GM18519 (cell line): ENCODE measurements at regions not wholly inside any gene's neighbourhood (a gene's known extent, or its start where the extent isn't known, plus 50 kb on each side); places are given as distances from the start of the nearest gene placed in this dataset.
"Not testable (repeated sequence)": the region's sequence is repeated elsewhere in the genome, so short reads cannot be mapped to it uniquely, and the experiment has no call there.

ENCODE experiments used
- ATAC-seq: cut with Tn5 transposase; IDR thresholded peaks from one replicate; pipeline ENCODE4 v1.9.1; 2021; ENCODE audit warnings: mild to moderate bottlenecking, moderate library complexity; ENCODE audit not compliant: unreplicated experiment, low FRiP score

- no peak for ATAC-seq
These were observed 336.8 kb downstream of the ARL4A start for GRCh38 chr7:13024121-13024674.

GRCh38 chr7:13025043-13025442 is 337.6 kb downstream of the ARL4A start:
- ATAC-seq = not testable (repeated sequence)

- ATAC-seq = no peak
These were observed 339.9 kb downstream of the ARL4A start for GRCh38 chr7:13027321-13027720.

GRCh38 chr7:13028036-13028824 is 340.8 kb downstream of the ARL4A start:
- ATAC-seq = no peak

GRCh38 chr7:13028825-13029099 is 341.3 kb downstream of the ARL4A start:
- no peak for ATAC-seq

GRCh38 chr7:13031468-13031867 is 344.0 kb downstream of the ARL4A start:
- no peak for ATAC-seq

GRCh38 chr7:13032084-13032483 is 344.7 kb downstream of the ARL4A start:
- ATAC-seq = no peak

GRCh38 chr7:13032576-13032975 is 345.1 kb downstream of the ARL4A start:
- ATAC-seq = no peak

GRCh38 chr7:13034693-13035092 is 347.3 kb downstream of the ARL4A start:
- no peak for ATAC-seq

GRCh38 chr7:13035233-13035632 is 347.8 kb downstream of the ARL4A start:
- no peak for ATAC-seq

- no peak for ATAC-seq
These were observed 348.9 kb downstream of the ARL4A start for GRCh38 chr7:13036256-13036780.

GRCh38 chr7:13037216-13037615 is 349.8 kb downstream of the ARL4A start:
- ATAC-seq = no peak

- ATAC-seq = no peak
These were observed 354.0 kb downstream of the ARL4A start for GRCh38 chr7:13041368-13041988.

GRCh38 chr7:13042605-13043236 is 355.3 kb downstream of the ARL4A start:
- no peak for ATAC-seq

- ATAC-seq = no peak
These were observed 356.9 kb downstream of the ARL4A start for GRCh38 chr7:13044309-13044708.

- no peak for ATAC-seq
These were observed 359.6 kb downstream of the ARL4A start for GRCh38 chr7:13047061-13047460.

- no peak for ATAC-seq
These were observed 362.5 kb downstream of the ARL4A start for GRCh38 chr7:13049946-13050345.

GRCh38 chr7:13050703-13051102 is 363.3 kb downstream of the ARL4A start:
- no peak for ATAC-seq

- no peak for ATAC-seq
These were observed 368.4 kb downstream of the ARL4A start for GRCh38 chr7:13055732-13056368.

GRCh38 chr7:13057462-13058200 is 370.2 kb downstream of the ARL4A start:
- peak; percentile 92 for ATAC-seq
